Thymus (tissue), 11 donors: ENCODE measurements at regions not wholly inside any gene's neighbourhood (a gene's known extent, or its start where the extent isn't known, plus 50 kb on each side); places are given as distances from the start of the nearest gene placed in this dataset.
"Not testable (repeated sequence)": the region's sequence is repeated elsewhere in the genome, so short reads cannot be mapped to it uniquely, and the experiment has no call there.

ENCODE experiments used
- DNase-seq, 9 donors: peaks; one replicate each; pipeline ENCODE4 v3.0.0-alpha.2; 2013; ENCODE audit warnings: low spot score in 9 of 9, low read depth in 6 of 9, missing footprints in 1 of 9
- H3K27ac ChIP-seq, 2 donors: one replicate each; pipeline ENCODE4 v1.5.1; 2013; ENCODE audit warnings: control low read depth in 1 of 2, low read depth in 1 of 2, low read length in 1 of 2, mild to moderate bottlenecking in 1 of 2, moderate library complexity in 1 of 2
- H3K27me3 ChIP-seq, 2 donors: one replicate each; pipeline ENCODE4 v1.5.1; 2013; ENCODE audit warnings: low read length in 1 of 2; ENCODE audit not compliant: control insufficient read depth in 2 of 2, insufficient read depth in 1 of 2
- H3K36me3 ChIP-seq, 2 donors: one replicate each; pipeline ENCODE4 v1.5.1; 2013; ENCODE audit warnings: low read length in 1 of 2, mild to moderate bottlenecking in 1 of 2, moderate library complexity in 1 of 2; ENCODE audit not compliant: control insufficient read depth in 2 of 2, insufficient read depth in 2 of 2
- H3K4me1 ChIP-seq, 2 donors: one replicate each; pipeline ENCODE4 v1.5.1; 2013; ENCODE audit warnings: low read length in 2 of 2; ENCODE audit not compliant: control insufficient read depth in 2 of 2, insufficient read depth in 2 of 2
- H3K4me3 ChIP-seq, 2 donors: one replicate each; pipeline ENCODE4 v1.5.1; 2013; ENCODE audit warnings: low read length in 2 of 2, control low read depth in 1 of 2, mild to moderate bottlenecking in 1 of 2
- H3K9me3 ChIP-seq, 2 donors: one replicate each; pipeline ENCODE4 v1.5.1; 2013; ENCODE audit warnings: low read length in 1 of 2, mild to moderate bottlenecking in 1 of 2; ENCODE audit not compliant: control insufficient read depth in 2 of 2, insufficient read depth in 1 of 2
- WGBS: extraction: QIAGEN DNeasy Blood & Tissue Kit; methylation state at CpG from one replicate; pipeline ENCODE4 v1.1.7; 2013; 5-methylcytosine and 5-hydroxymethylcytosine counted together
- donor health status: healthy.

GRCh38 chr5:103867857-103868598 is 305.4 kb upstream of the NUDT12 start:
- no peaks in the 10 kb centered on the region for H3K4me1 ChIP-seq
- no peak for DNase-seq
- H3K36me3 ChIP-seq: no peaks in the 10 kb centered on the region
- no peak overlapping the region for H3K27ac ChIP-seq
- 64% methylated on average over 5 of the region's 5 CpGs for WGBS
- no peak overlapping the region for H3K4me3 ChIP-seq
- H3K9me3 ChIP-seq: no peaks in the 10 kb centered on the region
- H3K27me3 ChIP-seq: no peaks in the 10 kb centered on the region

- Histone ChIP-seq H3K27me3 (no peaks in the 10 kb centered on the region), H3K4me3 (no peak overlapping the region), H3K36me3 (no peaks in the 10 kb centered on the region), H3K9me3 (peaks cover 0 to 4% of the 10 kb centered on the region in 2 donors), H3K4me1 (no peaks in the 10 kb centered on the region), H3K27ac (no peak overlapping the region)
- 85% methylated on average over 1 of the region's 1 CpG for WGBS
- DNase-seq: no peak
Observed at GRCh38 chr5:103866169-103866568, 303.6 kb upstream of the NUDT12 start.

DNA sequence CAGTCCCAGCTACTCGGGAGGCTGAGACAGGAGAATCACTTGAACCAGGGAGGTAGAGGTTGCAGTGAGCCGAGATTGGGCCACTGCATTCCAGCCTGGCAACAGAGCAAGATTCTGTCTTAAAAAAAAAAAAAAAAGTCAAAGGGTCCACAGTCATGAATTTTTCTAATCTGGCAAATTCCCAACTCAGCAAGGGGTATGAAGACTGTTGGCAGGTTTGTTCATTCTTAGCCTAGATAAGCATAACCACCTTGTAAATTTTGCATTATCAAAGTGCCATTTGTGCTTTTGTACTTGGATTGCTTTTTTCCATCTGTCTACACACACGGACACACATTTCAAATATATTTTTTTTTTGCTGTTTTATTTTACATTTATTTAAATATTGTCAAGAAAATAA is 299.8 kb upstream of the NUDT12 start:
- DNase-seq: no peak
- 94% methylated on average over 3 of the region's 3 CpGs for WGBS
- H3K9me3 ChIP-seq: peaks cover 0 to 4% of the 10 kb centered on the region in 2 donors
- H3K36me3 ChIP-seq: no peaks in the 10 kb centered on the region
- no peak overlapping the region for H3K4me3 ChIP-seq
- H3K27me3 ChIP-seq: no peaks in the 10 kb centered on the region
- H3K4me1 ChIP-seq: no peaks in the 10 kb centered on the region
- H3K27ac ChIP-seq: no peak overlapping the region

GRCh38 chr5:103860327-103860726 is 297.7 kb upstream of the NUDT12 start:
- Histone ChIP-seq H3K27me3 (no peaks in the 10 kb centered on the region), H3K27ac (no peak overlapping the region), H3K4me3 (no peak overlapping the region), H3K36me3 (no peaks in the 10 kb centered on the region), H3K4me1 (no peaks in the 10 kb centered on the region), H3K9me3 (peaks cover 0 to 8% of the 10 kb centered on the region in 2 donors)
- WGBS: 92% methylated on average over 3 of the region's 3 CpGs
- no peak for DNase-seq

DNA sequence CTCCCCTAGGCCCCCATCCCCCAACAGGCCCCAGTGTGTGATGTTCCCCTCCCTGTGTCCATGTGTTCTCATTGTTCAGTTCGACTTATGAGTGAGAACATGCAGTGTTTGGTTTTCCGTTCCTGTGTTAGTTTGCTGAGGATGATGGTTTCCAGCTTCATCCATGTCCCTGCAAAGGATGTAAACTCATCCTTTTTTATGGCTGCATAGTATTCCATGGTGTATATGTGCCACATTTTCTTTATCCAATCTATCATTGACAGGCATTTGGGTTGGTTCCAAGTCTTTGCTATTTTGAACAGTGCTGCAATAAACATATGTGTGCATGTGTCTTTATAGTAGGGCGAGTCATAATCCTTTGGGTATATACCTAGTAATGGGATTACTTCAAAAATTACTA is 295.8 kb upstream of the NUDT12 start:
- H3K9me3 ChIP-seq, H3K4me1 ChIP-seq, H3K36me3 ChIP-seq, DNase-seq, H3K27ac ChIP-seq, H3K27me3 ChIP-seq, H3K4me3 ChIP-seq: not testable (repeated sequence)
- 90% methylated on average over 3 of the region's 3 CpGs for WGBS

- Histone ChIP-seq H3K27ac (no peak overlapping the region), H3K27me3 (no peaks in the 10 kb centered on the region), H3K4me1 (no peaks in the 10 kb centered on the region), H3K4me3 (no peak overlapping the region), H3K36me3 (no peaks in the 10 kb centered on the region), H3K9me3 (no peaks in the 10 kb centered on the region)
- 92% methylated on average over 1 of the region's 1 CpG for WGBS
- no peak for DNase-seq
Observed at GRCh38 chr5:103851091-103851490, 288.5 kb upstream of the NUDT12 start.

DNA sequence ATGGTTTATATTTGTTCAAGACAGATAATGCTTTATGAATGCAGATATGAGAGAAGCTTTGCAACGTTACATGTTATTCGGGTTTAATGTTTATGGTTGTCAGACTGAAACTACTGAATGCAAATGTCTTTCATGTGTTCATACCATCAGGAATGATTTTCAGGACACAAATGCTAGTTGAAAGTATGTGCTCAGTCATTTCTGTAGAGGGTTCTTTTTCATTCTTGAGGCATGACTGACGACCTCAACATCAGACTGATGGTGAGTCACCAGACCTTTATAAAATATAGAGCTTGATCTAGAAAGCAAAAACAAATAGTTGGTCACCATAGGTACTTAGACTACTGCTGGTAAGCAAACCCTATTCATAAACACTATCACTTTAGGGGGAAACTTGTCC is 287.3 kb upstream of the NUDT12 start:
- no peak overlapping the region for H3K4me3 ChIP-seq
- 94% methylated on average over 3 of the region's 3 CpGs for WGBS
- H3K27ac ChIP-seq: no peak overlapping the region
- no peaks in the 10 kb centered on the region for H3K4me1 ChIP-seq
- no peaks in the 10 kb centered on the region for H3K9me3 ChIP-seq
- H3K36me3 ChIP-seq: no peaks in the 10 kb centered on the region
- no peak for DNase-seq
- H3K27me3 ChIP-seq: no peaks in the 10 kb centered on the region

DNA sequence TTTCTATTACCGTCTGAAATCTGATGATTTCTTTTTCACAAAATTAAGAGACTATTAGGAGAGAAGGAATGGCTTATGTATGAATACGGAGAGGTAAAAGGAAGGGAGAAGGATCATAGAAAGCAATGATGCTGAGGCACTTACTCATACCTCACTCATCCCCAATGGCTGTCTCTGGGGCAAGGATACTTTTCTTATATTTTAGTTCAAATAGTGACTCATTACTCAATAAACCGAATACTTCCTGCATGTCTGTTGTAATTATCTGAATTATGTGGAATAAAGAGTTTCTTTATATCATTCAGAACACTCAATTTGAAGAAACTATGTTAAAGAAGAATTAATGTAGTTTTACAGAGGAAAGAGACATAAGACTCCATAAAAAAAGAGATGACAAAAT is 284.5 kb upstream of the NUDT12 start:
- 93% methylated on average over 3 of the region's 3 CpGs for WGBS

DNA sequence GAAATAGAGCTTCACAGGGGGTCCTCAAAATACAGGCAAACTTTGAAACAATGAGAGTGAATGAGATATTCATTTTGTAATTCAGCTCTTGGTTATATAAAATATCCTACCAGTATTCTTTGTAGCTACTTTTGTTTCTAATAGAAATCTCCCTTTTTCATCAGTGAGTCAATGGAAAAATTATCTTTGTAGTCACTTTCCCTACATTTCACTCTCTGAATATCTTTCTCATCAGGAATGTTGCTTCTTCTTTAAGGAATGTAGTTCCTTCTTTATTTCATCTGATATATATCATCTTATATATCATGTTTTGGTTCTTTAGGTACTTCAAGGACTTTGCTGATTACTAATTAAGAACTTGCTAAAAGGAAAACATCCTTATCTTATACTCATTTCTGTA is 280.3 kb upstream of the NUDT12 start:
- Histone ChIP-seq H3K9me3 (no peaks in the 10 kb centered on the region), H3K27me3 (no peaks in the 10 kb centered on the region), H3K36me3 (no peaks in the 10 kb centered on the region), H3K27ac (no peak overlapping the region), H3K4me1 (no peaks in the 10 kb centered on the region), H3K4me3 (no peak overlapping the region)
- DNase-seq: no peak

More for the DNA sequence above, 284.5 kb upstream of the NUDT12 start:
- Histone ChIP-seq H3K27me3 (no peaks in the 10 kb centered on the region), H3K9me3 (no peaks in the 10 kb centered on the region), H3K36me3 (no peaks in the 10 kb centered on the region), H3K4me3 (no peak overlapping the region), H3K27ac (no peak overlapping the region), H3K4me1 (no peaks in the 10 kb centered on the region)
- DNase-seq: no peak
